ENCODE measurements at regions not wholly inside any gene's neighbourhood (a gene's known extent, or its start where the extent isn't known, plus 50 kb on each side); places are given as distances from the start of the nearest gene placed in this dataset.

- no peak for TF ChIP-seq CTCF (IDR thresholded peaks at IDR 0.05; ENCODE audit: insufficient read depth, missing control alignments)
- DNase-seq (ENCODE audit: insufficient read length, low spot score) (no peak), FAIRE-seq (no peak)
Observed at GRCh38 chr20:4375881-4376280, 126.8 kb upstream of the ADRA1D start.

GRCh38 chr20:4373454-4373853, 124.4 kb upstream of the ADRA1D start:
- FAIRE-seq (no peak), DNase-seq (ENCODE audit: insufficient read length, low spot score) (no peak)
- TF ChIP-seq CTCF (IDR thresholded peaks at IDR 0.05; ENCODE audit: insufficient read depth, missing control alignments): no peak

- no peak for TF ChIP-seq CTCF (IDR thresholded peaks at IDR 0.05; ENCODE audit: insufficient read depth, missing control alignments)
- no peak for FAIRE-seq
Observed at GRCh38 chr20:4371623-4372251, 122.7 kb upstream of the ADRA1D start.

GRCh38 chr20:4370851-4371250, 121.8 kb upstream of the ADRA1D start:
- FAIRE-seq (no peak), DNase-seq (ENCODE audit: insufficient read length, low spot score) (no peak)
- TF ChIP-seq CTCF (IDR thresholded peaks at IDR 0.05; ENCODE audit: insufficient read depth, missing control alignments): no peak

More at GRCh38 chr20:4371623-4372251, 122.7 kb upstream of the ADRA1D start:
- no peak for DNase-seq (ENCODE audit: insufficient read length, low spot score)

GRCh38 chr20:4369798-4370124, 120.7 kb upstream of the ADRA1D start:
- DNase-seq (ENCODE audit: insufficient read length, low spot score) (no peak), FAIRE-seq (no peak)
- no peak for TF ChIP-seq CTCF (IDR thresholded peaks at IDR 0.05; ENCODE audit: insufficient read depth, missing control alignments)

GRCh38 chr20:4369119-4369797, 120.2 kb upstream of the ADRA1D start:
- no peak for TF ChIP-seq CTCF (IDR thresholded peaks at IDR 0.05; ENCODE audit: insufficient read depth, missing control alignments)
- FAIRE-seq (no peak), DNase-seq (ENCODE audit: insufficient read length, low spot score) (no peak)

GRCh38 chr20:4366076-4366475, 117.0 kb upstream of the ADRA1D start:
- DNase-seq (ENCODE audit: insufficient read length, low spot score) (no peak), FAIRE-seq (no peak)
- no peak for TF ChIP-seq CTCF (IDR thresholded peaks at IDR 0.05; ENCODE audit: insufficient read depth, missing control alignments)
